SK-N-SH (cell line): ENCODE measurements at regions not wholly inside any gene's neighbourhood (a gene's known extent, or its start where the extent isn't known, plus 50 kb on each side); places are given as distances from the start of the nearest gene placed in this dataset.

ENCODE experiments used
- CTCF ChIA-PET: fragments of 300-600, 350-600 bp; formaldehyde crosslinking; extraction: SDS; loops from one replicate; lab custom pipeline; 2021; lab: Yijun Ruan, JAX
- POLR2A ChIA-PET: fragments of 350-600 bp; sonication (Branson Sonifier 250); formaldehyde crosslinking; extraction: SDS; loops from one replicate; lab custom pipeline; 2020; ENCODE audit warnings: antibody characterized with exemption, inconsistent platforms; lab: Yijun Ruan, JAX
- DNase-seq: peaks from one replicate; pipeline ENCODE4 v3.0.0; 2012
- H2AFZ ChIP-seq: fragments of 200-600 bp; sonication (generic); 2 replicates; pipeline ENCODE4 v1.8.1; 2016; ENCODE audit warnings: antibody characterized with exemption, mild to moderate bottlenecking, low read depth
- H3F3A ChIP-seq: fragments of 200-600 bp; sonication (generic); replicated peaks from 2 replicates; pipeline ENCODE3; 2016; ENCODE audit warnings: antibody characterized with exemption, mild to moderate bottlenecking; ENCODE audit not compliant: insufficient read depth
- H3K27ac ChIP-seq, 2 experiments: fragments of 200-500 bp in 1 of 2; fragments of 200-600 bp in 1 of 2; sonication (Bioruptor generic) in 1 of 2; sonication (generic), shearing (Covaris generic) in 1 of 2; 2 replicates each; pipeline versions ENCODE4 v1.5.1 to v1.6.1; 2014 to 2016; ENCODE audit warnings: low read depth in 2 of 2, inconsistent platforms in 1 of 2, low read length in 1 of 2, mild to moderate bottlenecking in 1 of 2, mixed read lengths in 1 of 2
- H3K27me3 ChIP-seq: fragments of 200-600 bp; sonication (generic), shearing (Covaris generic); 2 replicates; pipeline ENCODE4 v1.6.1; 2016; ENCODE audit warnings: mixed run types; ENCODE audit not compliant: insufficient read depth
- H3K36me3 ChIP-seq, 2 experiments: fragments of 200-500 bp in 1 of 2; fragments of 200-600 bp in 1 of 2; sonication (Bioruptor generic) in 1 of 2; sonication (generic) in 1 of 2; replicated peaks in 1 of 2; 2 replicates each; pipeline versions ENCODE3 to v1.5.1; 2014 to 2016; ENCODE audit warnings: low read length in 1 of 2, mild to moderate bottlenecking in 1 of 2; ENCODE audit not compliant: insufficient read depth in 2 of 2, control insufficient read depth in 1 of 2
- H3K4me1 ChIP-seq, 2 experiments: fragments of 200-500 bp in 1 of 2; fragments of 200-600 bp in 1 of 2; sonication (Bioruptor generic) in 1 of 2; sonication (generic), shearing (Covaris generic) in 1 of 2; 2 replicates each; pipeline versions ENCODE4 v1.5.1 to v1.6.1; 2014 to 2016; ENCODE audit warnings: low read depth in 1 of 2, low read length in 1 of 2, mixed run types in 1 of 2; ENCODE audit not compliant: insufficient read depth in 2 of 2, control insufficient read depth in 1 of 2
- H3K4me2 ChIP-seq: fragments of 200-600 bp; sonication (generic), shearing (Covaris generic); 2 replicates; pipeline ENCODE4 v1.6.1; 2017; ENCODE audit warnings: mixed run types
- H3K4me3 ChIP-seq, 2 experiments: fragments of 200-500 bp in 1 of 2; fragments of 200-600 bp in 1 of 2; sonication (Bioruptor generic) in 1 of 2; sonication (generic), shearing (Covaris generic) in 1 of 2; 2 replicates each; pipeline versions ENCODE4 v1.5.1 to v1.8.1; 2014 to 2016; ENCODE audit warnings: low read depth in 2 of 2, inconsistent platforms in 1 of 2, low read length in 1 of 2, mild to moderate bottlenecking in 1 of 2, mixed read lengths in 1 of 2, moderate library complexity in 1 of 2
- H3K79me2 ChIP-seq: fragments of 200-600 bp; sonication (generic); 2 replicates; pipeline ENCODE4 v1.8.1; 2017; ENCODE audit warnings: mild to moderate bottlenecking; ENCODE audit not compliant: insufficient read depth
- H3K9ac ChIP-seq: fragments of 200-600 bp; sonication (generic); 2 replicates; pipeline ENCODE4 v1.6.1; 2017; ENCODE audit warnings: mixed run types
- H3K9me2 ChIP-seq: fragments of 200-600 bp; sonication (generic); 2 replicates; pipeline ENCODE4 v1.6.1; 2017; ENCODE audit warnings: mixed run types
- H3K9me3 ChIP-seq: fragments of 200-600 bp; sonication (generic); 2 replicates; pipeline ENCODE4 v1.6.1; 2017; ENCODE audit warnings: mixed run types, mild to moderate bottlenecking, moderate library complexity
- H4K20me1 ChIP-seq: fragments of 200-600 bp; sonication (generic); 2 replicates; pipeline ENCODE4 v1.6.1; 2017; ENCODE audit warnings: mild to moderate bottlenecking, mixed run types; ENCODE audit not compliant: insufficient read depth
- CHD2 ChIP-seq: fragments of 150-350 bp; IDR thresholded peaks from 2 replicates; pipeline ENCODE4 v1.6.1; 2018; ENCODE audit warnings: low read length; ENCODE audit not compliant: partially characterized antibody
- EP300 ChIP-seq, 2 experiments: IDR thresholded peaks; 2 replicates each; pipeline versions ENCODE4 v1.4.0 to v1.6.1; 2012; ENCODE audit warnings: borderline replicate concordance in 1 of 2, low read depth in 1 of 2, low read length in 1 of 2
- EZH2phosphoT487 ChIP-seq: fragments of 200-600 bp; sonication (generic); IDR thresholded peaks from 2 replicates; pipeline ENCODE4 v1.6.1; 2017; ENCODE audit warnings: low read depth, mixed run types, mild to moderate bottlenecking, antibody characterized with exemption, moderate library complexity, borderline replicate concordance
- FOXJ3 ChIP-seq: sonication (generic); formaldehyde crosslinking; IDR thresholded peaks from 2 replicates; pipeline ENCODE4 v1.5.1; 2020; ENCODE audit warnings: mild to moderate bottlenecking, missing genetic modification reagents
- JUND ChIP-seq: IDR thresholded peaks from 2 replicates; pipeline ENCODE4 v1.4.0; 2012
- MAX ChIP-seq: IDR thresholded peaks from 2 replicates; pipeline ENCODE4 v1.4.0; 2012; ENCODE audit warnings: low read depth
- MXI1 ChIP-seq: IDR thresholded peaks from 2 replicates; pipeline ENCODE4 v1.6.1; 2012; ENCODE audit warnings: mild to moderate bottlenecking, low read depth, low read length, improper control_type of control experiment
- NRF1 ChIP-seq: IDR thresholded peaks from 2 replicates; pipeline ENCODE4 v1.6.1; 2012; ENCODE audit warnings: low read depth, mild to moderate bottlenecking, low read length
- POLR2AphosphoS5 ChIP-seq: IDR thresholded peaks from 2 replicates; pipeline ENCODE4 v1.6.1; 2012; ENCODE audit warnings: low read depth, low read length
- RAD21 ChIP-seq: IDR thresholded peaks from 2 replicates; pipeline ENCODE4 v1.6.1; 2012; ENCODE audit warnings: mild to moderate bottlenecking, low read length
- RXRA ChIP-seq: IDR thresholded peaks from 2 replicates; pipeline ENCODE4 v1.4.0; 2012; ENCODE audit warnings: low read depth, mild to moderate bottlenecking, borderline replicate concordance
- USF1 ChIP-seq: IDR thresholded peaks from 2 replicates; pipeline ENCODE4 v1.4.0; 2012; ENCODE audit warnings: low read depth, borderline replicate concordance
- USF2 ChIP-seq: fragments of 150-350 bp; IDR thresholded peaks from 2 replicates; pipeline ENCODE4 v1.6.1; 2017; ENCODE audit warnings: antibody characterized with exemption, low read length, low read depth, borderline replicate concordance
- YY1 ChIP-seq: IDR thresholded peaks from 2 replicates; pipeline ENCODE4 v1.4.0; 2012; ENCODE audit warnings: low read depth, mild to moderate bottlenecking
- ZBTB33 ChIP-seq: IDR thresholded peaks from 2 replicates; pipeline ENCODE4 v1.4.0; 2012; ENCODE audit warnings: low read depth, borderline replicate concordance
- WGBS: methylation state at CpG from one replicate; pipeline ENCODE4 v1.1.6; 2017; ENCODE audit warnings: low lambda C conversion rate; 5-methylcytosine and 5-hydroxymethylcytosine counted together

GRCh38 chr7:18395868-18396267, 99.7 kb upstream of the HDAC9 start (continued):
- TF ChIP-seq USF1 (no peak), EZH2phosphoT487 (no peak), USF2 (no peak), MXI1 (no peak), POLR2AphosphoS5 (no peak)
- TF ChIP-seq, all 33 proteins: peak for 0

GRCh38 chr7:18396953-18397352, 98.6 kb upstream of the HDAC9 start:
- TF ChIP-seq YY1 (no peak), JUND (no peak), MXI1 (no peak), FOXJ3 (CRISPR knock-in tag) (no peak), RAD21 (no peak), MAX (no peak), NRF1 (no peak), USF1 (no peak), EP300 (IDR thresholded peaks at IDR 0.05; ENCODE audit: borderline replicate concordance in 1 of 2, low read depth in 1 of 2, low read length in 1 of 2) (no peak), CHD2 (no peak), ZBTB33 (no peak), RXRA (no peak)
- Histone ChIP-seq H3K27ac (no peak overlapping the region), H2AFZ (no peak overlapping the region), H3K4me3 (no peak overlapping the region), H3K79me2 (no peaks in the 10 kb centered on the region), H3K9ac (no peak overlapping the region), H3K36me3 (no peaks in the 10 kb centered on the region), H3K9me3 (no peaks in the 10 kb centered on the region), H3K27me3 (no peaks in the 10 kb centered on the region), H4K20me1 (no peaks in the 10 kb centered on the region), H3F3A (no peaks in the 10 kb centered on the region), H3K4me2 (no peak overlapping the region), H3K9me2 (no peaks in the 10 kb centered on the region), H3K4me1 (peaks cover 2 to 10% of the 10 kb centered on the region in 2 experiments; a peak in 2 of 4 replicates)
- CTCF ChIA-PET: interaction anchor here (1.4 to 1.6 kb wide), 2 partner anchors 12 to 41 kb away, joined by 3 to 4 read pairs; no protein-coding TSS in a partner anchor
- no peak for DNase-seq
- 90% methylated on average over 5 of the region's 5 CpGs for WGBS
- POLR2A ChIA-PET: no interaction called here
